PC-9 (cell line): ENCODE measurements at regions not wholly inside any gene's neighbourhood (a gene's known extent, or its start where the extent isn't known, plus 50 kb on each side); places are given as distances from the start of the nearest gene placed in this dataset.

Experiments used
- CTCF ChIP-seq: fragments of 200-600 bp; sonication (generic); conservative IDR thresholded peaks from 2 replicates; pipeline ENCODE4 v1.6.1; 2017; ENCODE audit warnings: mixed run types, antibody characterized with exemption, mild to moderate bottlenecking, moderate library complexity
- EZH2 ChIP-seq: fragments of 200-600 bp; sonication (generic); IDR thresholded peaks from 2 replicates; pipeline ENCODE4 v1.8.0; 2017; ENCODE audit warnings: antibody characterized with exemption, low read depth

DNA sequence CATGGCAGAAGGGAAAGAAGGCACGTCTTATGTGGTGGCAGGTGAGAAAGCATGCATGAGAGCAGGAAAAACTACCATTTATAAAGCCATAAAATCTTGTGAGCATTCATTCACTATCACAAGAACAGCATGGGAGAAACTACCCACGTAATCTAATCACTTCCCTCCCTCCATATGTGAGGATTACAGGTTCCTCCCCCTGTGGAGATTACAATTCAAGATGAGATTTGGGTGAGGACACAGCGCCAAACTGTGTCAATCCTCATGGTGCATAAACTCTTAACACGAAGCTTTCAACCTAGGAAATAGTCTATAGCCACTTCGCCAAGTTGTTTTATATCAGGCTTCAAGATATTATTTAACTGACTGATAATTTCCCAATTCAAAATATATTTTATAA lies 595.5 kb downstream of the FBXO15 start:
- no peak for TF ChIP-seq CTCF
- TF ChIP-seq EZH2 = no peak
